Duodenal mucosa (tissue), 2 donors: ENCODE measurements at regions not wholly inside any gene's neighbourhood (a gene's known extent, or its start where the extent isn't known, plus 50 kb on each side); places are given as distances from the start of the nearest gene placed in this dataset.
"Not testable (repeated sequence)": the region's sequence is repeated elsewhere in the genome, so short reads cannot be mapped to it uniquely, and the experiment has no call there.

ENCODE experiments used
- H3K27ac ChIP-seq: one replicate; pipeline ENCODE4 v1.7.0; 2013; ENCODE audit warnings: low read depth, low read length
- H3K27me3 ChIP-seq, 2 donors: one replicate each; pipeline ENCODE4 v1.7.0; 2013; ENCODE audit warnings: low read length in 2 of 2, control low read depth in 1 of 2; ENCODE audit not compliant: insufficient read depth in 2 of 2, control insufficient read depth in 1 of 2
- H3K36me3 ChIP-seq, 2 donors: one replicate each; pipeline ENCODE4 v1.7.0; 2013; ENCODE audit warnings: low read length in 2 of 2, control low read depth in 1 of 2; ENCODE audit not compliant: insufficient read depth in 2 of 2, control insufficient read depth in 1 of 2
- H3K4me1 ChIP-seq, 2 donors: one replicate each; pipeline ENCODE4 v1.7.0; 2013; ENCODE audit warnings: low read length in 2 of 2, control low read depth in 1 of 2; ENCODE audit not compliant: insufficient read depth in 2 of 2, control insufficient read depth in 1 of 2
- H3K4me3 ChIP-seq, 2 donors: one replicate each; pipeline ENCODE4 v1.7.0; 2013; ENCODE audit warnings: low read length in 2 of 2, low read depth in 1 of 2
- H3K9ac ChIP-seq, 2 donors: one replicate each; pipeline ENCODE4 v1.7.0; 2013; ENCODE audit warnings: low read length in 2 of 2, low read depth in 1 of 2
- H3K9me3 ChIP-seq, 2 donors: one replicate each; pipeline ENCODE4 v1.7.0; 2013; ENCODE audit warnings: low read length in 2 of 2, control low read depth in 1 of 2; ENCODE audit not compliant: control insufficient read depth in 1 of 2

DNA sequence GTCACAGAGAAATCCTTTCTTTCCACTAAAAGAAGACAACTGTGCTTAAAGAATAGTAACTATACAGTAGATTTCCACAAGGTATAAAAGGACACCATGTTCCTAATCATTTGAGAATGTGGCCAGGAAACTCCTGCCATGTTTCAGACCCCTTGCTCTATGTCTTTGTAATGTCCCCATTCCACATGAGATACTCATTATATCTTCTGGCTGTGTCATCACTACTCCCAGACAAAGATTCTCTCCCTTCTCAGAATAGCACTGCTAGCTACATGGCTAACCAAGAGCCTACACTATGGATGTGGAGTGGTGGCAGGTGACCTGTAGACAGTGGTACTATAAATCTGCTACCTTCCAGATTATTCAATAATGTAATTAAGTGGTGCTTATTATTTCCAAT, 218.1 kb upstream of the MCHR2 start:
- no peak overlapping the region for H3K4me3 ChIP-seq
- H3K9ac ChIP-seq = no peak overlapping the region
- H3K27ac ChIP-seq = no peak overlapping the region
- no peaks in the 10 kb centered on the region for H3K36me3 ChIP-seq
- H3K4me1 ChIP-seq = no peaks in the 10 kb centered on the region
- no peaks in the 10 kb centered on the region for H3K9me3 ChIP-seq
- H3K27me3 ChIP-seq = no peaks in the 10 kb centered on the region

DNA sequence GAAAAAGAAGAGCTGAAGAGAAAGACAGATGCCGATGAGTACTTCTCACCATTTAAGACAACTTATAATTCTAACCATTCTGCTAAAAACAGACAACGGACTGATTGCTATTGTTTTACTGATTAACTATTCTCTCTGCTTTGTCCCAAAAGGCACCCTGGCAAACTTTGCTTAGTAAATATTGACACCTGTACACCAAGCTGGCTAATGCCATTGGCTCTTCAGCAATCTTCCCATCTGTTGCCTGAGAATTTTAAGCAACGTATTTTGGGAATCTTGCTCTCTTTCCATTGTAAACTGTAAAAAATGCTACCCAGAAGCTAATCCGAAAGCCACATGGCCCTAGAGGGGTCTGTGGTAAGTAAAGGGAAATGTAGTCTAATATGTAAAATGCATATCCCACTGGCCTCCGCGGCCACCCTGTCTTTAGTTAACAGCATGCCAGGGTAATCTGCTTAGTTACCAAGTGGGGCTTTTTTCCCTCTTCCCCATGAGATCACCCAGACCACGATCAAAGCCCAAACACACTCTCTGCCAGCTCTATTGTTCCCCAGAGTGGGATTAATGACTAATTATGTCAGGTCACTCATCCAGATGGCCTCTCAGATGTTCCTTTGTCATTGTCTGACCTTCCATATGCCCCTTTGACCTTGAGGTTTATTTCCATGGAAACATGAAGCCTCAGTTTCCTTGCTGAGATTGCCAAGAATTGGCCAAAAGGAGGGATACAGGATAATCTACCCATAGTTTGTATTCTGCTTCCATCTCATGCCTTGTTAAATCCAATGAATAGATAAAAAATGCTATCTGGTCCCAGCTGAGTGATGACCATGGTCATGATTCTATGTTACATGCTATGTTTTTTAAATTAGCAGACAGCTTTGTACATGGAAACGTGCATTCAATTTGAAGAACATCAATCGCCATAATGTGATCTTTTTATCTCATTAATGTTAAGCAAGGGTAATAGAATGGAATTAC, 216.4 kb upstream of the MCHR2 start:
- no peaks in the 10 kb centered on the region for H3K4me1 ChIP-seq
- no peaks in the 10 kb centered on the region for H3K9me3 ChIP-seq
- no peak overlapping the region for H3K4me3 ChIP-seq
- H3K27me3 ChIP-seq = no peaks in the 10 kb centered on the region
- no peaks in the 10 kb centered on the region for H3K36me3 ChIP-seq
- H3K27ac ChIP-seq = no peak overlapping the region
- no peak overlapping the region for H3K9ac ChIP-seq

DNA sequence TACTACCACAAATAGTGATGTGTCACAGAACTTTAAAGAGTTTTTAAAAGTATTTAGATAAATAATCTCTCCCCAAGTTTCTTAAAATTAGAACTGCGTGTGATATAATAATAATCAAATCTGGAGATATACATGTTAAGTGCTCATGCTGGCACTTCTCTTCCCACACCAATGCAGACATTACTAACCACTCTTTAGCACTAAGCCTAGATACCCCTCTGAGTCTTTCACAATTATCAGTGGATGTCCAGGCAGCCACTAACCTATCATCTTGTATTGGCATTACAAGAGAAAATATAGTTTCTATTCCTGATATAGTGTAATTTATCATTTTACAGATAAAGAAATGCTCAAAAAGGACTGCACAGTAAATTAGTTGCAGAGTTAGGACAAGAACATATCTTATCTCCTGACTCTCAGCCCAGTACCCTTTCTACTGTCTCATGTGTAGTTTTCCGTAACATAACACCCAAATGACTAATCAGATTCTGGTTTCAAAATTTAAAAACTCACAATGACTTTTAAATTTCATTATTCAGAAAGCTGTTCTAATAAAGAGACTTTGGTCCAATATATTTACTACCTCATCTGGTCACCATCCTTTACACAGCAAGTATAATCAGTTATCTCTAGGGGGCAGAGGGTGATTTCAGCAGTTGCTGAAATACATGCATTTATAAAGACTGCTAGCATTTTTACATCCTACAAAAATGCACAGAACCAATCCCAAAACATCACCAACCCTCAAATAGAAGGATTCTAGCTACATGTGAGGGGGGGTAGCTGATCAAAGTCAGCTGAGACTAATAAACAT, 215.5 kb upstream of the MCHR2 start:
- no peak overlapping the region for H3K27ac ChIP-seq
- no peaks in the 10 kb centered on the region for H3K9me3 ChIP-seq
- H3K4me1 ChIP-seq = no peaks in the 10 kb centered on the region
- H3K4me3 ChIP-seq = no peak overlapping the region
- H3K27me3 ChIP-seq = no peaks in the 10 kb centered on the region
- no peak overlapping the region for H3K9ac ChIP-seq
- H3K36me3 ChIP-seq = no peaks in the 10 kb centered on the region

DNA sequence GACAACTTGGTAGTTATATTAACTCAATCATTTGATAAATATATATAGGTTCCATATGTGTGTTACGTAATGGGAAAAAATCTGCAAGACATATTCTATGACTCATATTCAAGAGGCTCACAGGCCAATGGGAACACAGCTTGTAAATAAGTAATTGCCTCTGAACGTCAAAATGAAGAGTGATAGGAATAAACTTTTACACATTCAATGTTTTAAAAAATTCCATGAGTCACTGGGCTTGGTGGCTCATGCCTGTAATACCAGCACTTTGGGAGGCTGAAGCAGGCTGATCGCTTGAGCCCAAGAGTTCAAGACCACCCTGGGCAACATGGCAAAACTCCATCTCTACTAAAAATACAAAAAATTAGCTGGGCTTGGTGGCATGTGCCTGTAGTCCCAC, 209.4 kb upstream of the MCHR2 start:
- no peaks in the 10 kb centered on the region for H3K36me3 ChIP-seq
- no peak overlapping the region for H3K27ac ChIP-seq
- no peaks in the 10 kb centered on the region for H3K9me3 ChIP-seq
- H3K4me1 ChIP-seq = no peaks in the 10 kb centered on the region
- H3K4me3 ChIP-seq = no peak overlapping the region
- H3K27me3 ChIP-seq = no peaks in the 10 kb centered on the region
- no peak overlapping the region for H3K9ac ChIP-seq

DNA sequence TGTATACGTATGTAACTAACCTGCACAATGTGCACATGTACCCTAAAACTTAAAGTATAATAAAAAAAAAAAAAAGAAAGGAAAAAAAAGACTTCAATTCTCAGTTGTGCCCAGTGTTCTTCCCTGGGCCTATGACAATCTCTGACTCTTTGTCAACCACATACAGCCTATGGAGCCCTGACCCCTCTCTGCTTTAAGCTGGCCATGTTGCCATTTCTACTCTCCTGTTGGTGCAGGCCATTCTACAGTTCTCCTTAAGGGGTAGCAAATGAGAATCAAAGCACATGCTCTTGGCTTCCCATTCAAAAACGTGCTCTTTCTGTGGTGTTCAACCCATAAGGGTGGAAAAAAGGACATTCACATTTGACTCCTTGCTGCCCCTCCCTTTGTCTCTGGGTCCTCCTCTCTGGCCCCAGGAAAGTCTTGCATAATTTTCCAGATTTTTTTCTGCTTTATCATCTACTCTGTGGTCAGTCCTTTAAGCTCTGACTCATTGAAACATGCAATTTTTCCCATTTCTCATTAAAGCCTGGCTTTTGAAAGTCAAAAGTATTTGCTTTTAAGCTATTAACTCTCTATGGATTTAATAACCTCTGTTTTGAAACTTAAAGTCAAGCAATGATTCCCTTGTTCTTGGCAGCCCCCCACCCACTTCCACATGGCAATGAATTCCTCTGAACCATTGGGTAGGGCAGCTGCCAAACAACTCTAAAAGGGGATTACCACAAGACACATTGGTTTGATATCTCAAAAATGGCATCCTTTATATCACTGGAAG, 208.6 kb upstream of the MCHR2 start:
- H3K9me3 ChIP-seq = no peaks in the 10 kb centered on the region
- no peak overlapping the region for H3K9ac ChIP-seq
- no peak overlapping the region for H3K4me3 ChIP-seq
- H3K27me3 ChIP-seq = no peaks in the 10 kb centered on the region
- no peaks in the 10 kb centered on the region for H3K4me1 ChIP-seq
- no peaks in the 10 kb centered on the region for H3K36me3 ChIP-seq
- no peak overlapping the region for H3K27ac ChIP-seq

DNA sequence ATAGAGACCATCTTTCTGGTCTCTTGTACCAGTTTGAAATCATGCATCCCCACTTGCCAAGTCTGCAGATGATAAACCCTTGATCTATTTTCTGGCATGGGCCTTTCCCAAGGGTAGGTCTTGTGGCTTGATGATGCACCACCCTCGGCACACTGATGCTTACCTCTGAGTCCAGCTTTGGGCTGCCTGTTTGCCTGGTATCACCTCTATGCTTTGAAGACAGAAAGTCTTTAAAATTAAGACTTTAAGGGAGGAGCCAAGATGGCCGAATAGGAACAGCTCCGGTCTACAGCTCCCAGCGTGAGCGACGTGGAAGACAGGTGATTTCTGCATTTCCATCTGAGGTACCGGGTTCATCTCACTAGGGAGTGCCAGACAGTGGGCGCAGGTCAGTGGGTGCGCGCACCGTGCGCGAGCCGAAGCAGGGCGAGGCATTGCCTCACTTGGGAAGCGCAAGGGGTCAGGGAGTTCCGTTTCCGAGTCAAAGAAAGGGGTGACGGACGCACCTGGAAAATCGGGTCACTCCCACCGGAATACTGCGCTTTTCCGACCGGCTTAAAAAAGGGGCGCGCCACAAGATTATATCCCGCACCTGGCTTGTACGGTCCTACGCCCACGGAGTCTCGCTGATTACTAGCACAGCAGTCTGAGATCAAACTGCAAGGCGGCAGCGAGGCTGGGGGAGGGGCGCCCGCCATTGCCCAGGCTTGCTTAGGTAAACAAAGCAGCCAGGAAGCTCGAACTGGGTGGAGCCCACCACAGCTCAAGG, 202.4 kb upstream of the MCHR2 start:
- not testable (repeated sequence) for H3K27me3 ChIP-seq

DNA sequence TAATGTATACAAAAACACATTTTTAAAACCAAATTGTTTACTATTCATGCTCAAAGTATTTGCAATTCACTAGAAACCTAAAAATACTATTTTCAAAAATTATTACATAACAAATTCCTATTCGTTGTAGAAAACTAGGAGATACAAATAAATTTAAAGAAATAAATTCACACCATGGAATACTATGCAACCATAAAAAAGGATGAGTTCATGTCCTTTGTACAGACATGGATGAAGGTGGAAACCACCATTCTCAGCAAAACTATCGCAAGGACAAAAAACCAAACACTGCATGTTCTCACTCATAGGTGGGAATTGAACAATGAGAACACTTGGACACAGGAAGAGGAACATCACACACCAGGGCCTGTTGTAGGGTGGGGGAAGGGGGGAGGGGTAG, 201.2 kb upstream of the MCHR2 start:
- H3K4me3 ChIP-seq, H3K27me3 ChIP-seq, H3K4me1 ChIP-seq, H3K36me3 ChIP-seq, H3K9ac ChIP-seq, H3K9me3 ChIP-seq, H3K27ac ChIP-seq: not testable (repeated sequence)

More for the DNA sequence above, 202.4 kb upstream of the MCHR2 start:
- not testable (repeated sequence) for H3K36me3 ChIP-seq, H3K27ac ChIP-seq, H3K9ac ChIP-seq, H3K4me3 ChIP-seq, H3K4me1 ChIP-seq, H3K9me3 ChIP-seq

DNA sequence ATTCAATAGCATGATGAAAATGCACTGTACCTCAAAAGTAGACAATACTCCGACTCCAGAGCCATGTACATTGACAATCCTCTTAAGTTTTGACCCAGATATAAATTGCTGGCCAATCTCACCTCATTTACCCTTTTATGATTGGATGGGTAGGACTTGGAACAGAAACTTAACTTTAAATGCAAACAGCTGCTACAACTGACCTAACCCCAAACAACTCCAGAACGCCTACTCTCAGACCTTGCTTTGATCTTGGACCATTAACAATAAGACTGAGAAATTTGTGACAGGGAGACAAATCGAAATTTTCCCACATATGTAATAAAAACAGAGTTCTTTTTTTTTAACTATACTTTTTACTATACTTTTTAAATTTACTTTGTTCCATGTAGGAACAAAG, 200.5 kb upstream of the MCHR2 start:
- H3K4me3 ChIP-seq = no peak overlapping the region
- no peaks in the 10 kb centered on the region for H3K36me3 ChIP-seq
- no peaks in the 10 kb centered on the region for H3K4me1 ChIP-seq
- H3K9me3 ChIP-seq = no peaks in the 10 kb centered on the region
- no peak overlapping the region for H3K9ac ChIP-seq
- H3K27ac ChIP-seq = no peak overlapping the region
- H3K27me3 ChIP-seq = no peaks in the 10 kb centered on the region

DNA sequence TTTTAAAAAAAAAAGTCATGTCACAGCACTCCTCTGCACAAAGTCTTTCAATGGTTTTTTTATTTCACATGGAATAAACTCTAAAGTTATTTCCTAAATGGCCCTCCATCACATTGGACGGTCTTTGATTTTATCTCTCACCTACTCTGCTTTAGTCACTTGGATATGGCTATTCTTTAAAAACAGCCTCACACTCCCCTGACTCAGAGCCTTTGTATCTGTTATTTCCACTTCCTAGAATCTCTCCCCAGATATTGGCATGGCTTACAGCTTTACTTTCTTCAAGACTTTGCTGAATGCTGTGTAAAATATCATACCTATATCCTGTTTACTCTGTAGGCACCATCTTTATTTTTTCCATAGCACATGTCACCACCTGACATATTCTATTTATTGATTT, 194.7 kb upstream of the MCHR2 start:
- Histone ChIP-seq H3K9me3 (no peaks in the 10 kb centered on the region), H3K4me1 (no peaks in the 10 kb centered on the region), H3K36me3 (no peaks in the 10 kb centered on the region), H3K27ac (no peak overlapping the region), H3K4me3 (no peak overlapping the region), H3K27me3 (no peaks in the 10 kb centered on the region), H3K9ac (no peak overlapping the region)
